Uterus (tissue), 2 donors: ENCODE measurements at regions not wholly inside any gene's neighbourhood (a gene's known extent, or its start where the extent isn't known, plus 50 kb on each side); places are given as distances from the start of the nearest gene placed in this dataset.

Experiments
- POLR2A ChIP-seq, 2 donors: fragments of 450-650 bp; IDR thresholded peaks; one replicate each; pipeline ENCODE4 v1.6.1; 2016; ENCODE audit warnings: antibody characterized with exemption in 2 of 2, mild to moderate bottlenecking in 1 of 2, moderate library complexity in 1 of 2
- TF ChIP-seq, protein P1 (sequence below), 4 experiments: fragments of 200-600 bp in 2 of 4; fragments of 450-650 bp in 2 of 4; sonication (generic) in 2 of 4; IDR thresholded peaks; one replicate each; pipeline ENCODE4 v1.5.1; 2016 to 2019; ENCODE audit warnings: antibody characterized with exemption in 4 of 4, mild to moderate bottlenecking in 2 of 4, moderate library complexity in 1 of 4

DNA sequence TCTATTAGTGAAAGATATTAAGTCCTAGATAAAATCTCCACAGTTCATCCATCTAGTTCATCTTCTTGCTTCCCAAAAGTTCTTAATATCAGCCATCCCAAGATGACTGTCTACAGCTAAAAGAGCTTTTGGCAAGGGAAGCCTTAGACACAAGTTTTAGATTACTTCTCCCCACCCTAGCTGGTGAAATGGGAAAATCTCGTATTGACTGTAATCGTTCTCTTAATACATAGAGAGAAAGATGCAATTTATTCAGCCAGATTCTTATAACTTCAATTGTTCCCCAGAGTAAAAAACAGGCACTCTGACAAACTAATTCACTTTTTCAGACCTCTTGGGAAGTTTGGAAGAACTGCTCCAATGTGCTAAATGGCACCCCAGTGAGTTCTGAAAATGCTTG, 1439.6 kb upstream of the C9orf72 start:
- TF ChIP-seq POLR2A (IDR thresholded peaks at IDR 0.05) = no peak
- TF ChIP-seq, protein P1, sequence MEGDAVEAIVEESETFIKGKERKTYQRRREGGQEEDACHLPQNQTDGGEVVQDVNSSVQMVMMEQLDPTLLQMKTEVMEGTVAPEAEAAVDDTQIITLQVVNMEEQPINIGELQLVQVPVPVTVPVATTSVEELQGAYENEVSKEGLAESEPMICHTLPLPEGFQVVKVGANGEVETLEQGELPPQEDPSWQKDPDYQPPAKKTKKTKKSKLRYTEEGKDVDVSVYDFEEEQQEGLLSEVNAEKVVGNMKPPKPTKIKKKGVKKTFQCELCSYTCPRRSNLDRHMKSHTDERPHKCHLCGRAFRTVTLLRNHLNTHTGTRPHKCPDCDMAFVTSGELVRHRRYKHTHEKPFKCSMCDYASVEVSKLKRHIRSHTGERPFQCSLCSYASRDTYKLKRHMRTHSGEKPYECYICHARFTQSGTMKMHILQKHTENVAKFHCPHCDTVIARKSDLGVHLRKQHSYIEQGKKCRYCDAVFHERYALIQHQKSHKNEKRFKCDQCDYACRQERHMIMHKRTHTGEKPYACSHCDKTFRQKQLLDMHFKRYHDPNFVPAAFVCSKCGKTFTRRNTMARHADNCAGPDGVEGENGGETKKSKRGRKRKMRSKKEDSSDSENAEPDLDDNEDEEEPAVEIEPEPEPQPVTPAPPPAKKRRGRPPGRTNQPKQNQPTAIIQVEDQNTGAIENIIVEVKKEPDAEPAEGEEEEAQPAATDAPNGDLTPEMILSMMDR (IDR thresholded peaks at IDR 0.05) = no peak
